Stimulated activated CD4-positive, alpha-beta T cell treated with anti-CD3 and anti-CD28 coated beads, Interleukin-4, amount 100 ng/mL, for 48 hours (primary cell): ENCODE measurements at regions not wholly inside any gene's neighbourhood (a gene's known extent, or its start where the extent isn't known, plus 50 kb on each side); places are given as distances from the start of the nearest gene placed in this dataset.

ENCODE experiments used
- DNase-seq, 2 donors: peaks; one replicate each; pipeline ENCODE4 v3.0.0-alpha.2; 2020; ENCODE audit warnings: low read depth in 2 of 2

DNA sequence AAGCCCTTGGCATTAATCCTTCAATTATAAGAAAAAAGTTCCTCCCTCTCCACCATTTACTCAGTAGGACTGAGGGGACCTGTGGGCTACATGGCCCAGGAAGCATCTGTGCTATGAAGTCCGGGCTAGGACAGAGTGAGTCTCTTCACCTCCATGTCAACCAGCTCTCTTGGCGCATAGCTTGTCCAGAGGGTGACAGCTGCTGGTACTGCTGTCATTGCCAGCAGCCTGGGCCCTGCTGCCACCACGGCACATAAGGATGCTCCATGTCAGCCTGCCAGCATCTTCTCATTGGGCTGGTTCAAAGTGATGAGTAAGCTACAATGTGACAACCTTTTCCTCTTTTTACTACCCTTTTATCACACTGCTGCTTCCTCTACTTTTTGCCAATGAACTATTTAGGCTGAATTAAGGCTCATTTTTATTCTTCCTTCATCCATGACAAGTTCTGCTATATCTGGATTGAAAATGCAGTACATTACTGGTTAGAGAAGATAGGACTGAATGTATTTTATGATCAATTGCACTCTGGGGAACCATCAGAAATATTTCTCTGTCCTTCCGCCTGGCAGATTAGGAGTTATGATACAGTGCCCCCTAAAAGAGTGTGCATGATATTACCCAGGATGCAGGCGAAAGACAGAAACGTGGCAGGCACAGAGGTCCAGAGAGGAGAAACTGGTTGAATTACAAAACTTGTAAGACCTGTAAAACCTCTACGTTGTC is 258.9 kb upstream of the TNP1 start:
- no peak for DNase-seq

DNA sequence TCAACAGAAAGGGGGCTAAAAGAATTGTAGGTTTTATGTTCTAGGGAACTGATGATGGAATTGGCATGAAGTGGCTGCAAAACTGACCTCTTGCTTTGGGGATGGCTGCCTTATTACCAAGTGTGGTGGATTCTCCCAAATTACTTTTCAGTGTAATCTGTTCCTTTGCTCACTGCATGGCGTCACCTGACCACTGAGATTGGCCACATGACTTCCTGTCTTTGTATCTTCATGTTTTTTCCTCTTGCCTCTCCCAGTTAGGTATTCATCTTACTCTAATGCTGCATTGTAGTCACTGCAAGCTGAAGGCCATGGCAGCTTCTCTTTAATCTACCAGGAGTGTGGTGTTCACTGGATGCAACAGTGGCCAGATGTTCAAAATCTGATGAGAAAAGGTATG is 257.7 kb upstream of the TNP1 start:
- DNase-seq = no peak

DNA sequence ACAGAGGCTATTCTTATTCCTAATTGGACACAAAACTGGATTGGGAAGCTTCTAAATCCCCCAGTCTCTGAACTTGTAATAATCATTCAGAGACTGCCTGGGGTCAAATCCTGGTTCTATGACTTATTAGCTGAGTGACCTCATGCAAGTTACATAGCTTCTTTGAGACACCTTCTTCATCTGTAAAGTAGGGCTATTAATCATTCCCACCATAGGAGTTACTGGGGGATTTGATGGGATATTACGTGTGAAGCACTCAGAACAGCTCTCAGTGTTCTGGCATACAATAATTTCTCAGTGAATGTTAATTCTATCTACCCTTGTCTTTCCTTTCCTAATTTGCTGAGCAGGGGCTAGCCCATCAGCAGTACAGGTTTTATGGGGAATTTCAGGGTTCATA is 256.7 kb upstream of the TNP1 start:
- no peak for DNase-seq

DNA sequence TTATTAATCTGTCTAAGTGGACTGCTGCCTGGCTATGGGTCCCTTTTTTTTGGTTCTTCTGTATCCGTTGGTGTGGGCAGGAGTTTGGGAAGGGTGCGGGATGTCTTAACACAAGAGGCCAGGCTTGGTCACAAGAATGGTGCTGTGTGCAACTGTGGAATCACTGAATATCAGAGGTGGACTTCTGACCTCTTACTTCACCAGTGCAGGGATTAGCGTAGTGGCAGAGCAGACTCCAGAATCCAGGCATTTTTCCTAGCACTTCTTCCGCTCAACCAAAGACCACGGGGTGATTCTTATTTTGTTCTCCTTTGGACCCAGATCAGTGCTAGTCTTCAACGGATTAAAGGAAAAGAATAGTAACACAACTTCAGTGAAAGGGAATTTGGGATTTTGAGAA is 254.3 kb upstream of the TNP1 start:
- no peak for DNase-seq

DNA sequence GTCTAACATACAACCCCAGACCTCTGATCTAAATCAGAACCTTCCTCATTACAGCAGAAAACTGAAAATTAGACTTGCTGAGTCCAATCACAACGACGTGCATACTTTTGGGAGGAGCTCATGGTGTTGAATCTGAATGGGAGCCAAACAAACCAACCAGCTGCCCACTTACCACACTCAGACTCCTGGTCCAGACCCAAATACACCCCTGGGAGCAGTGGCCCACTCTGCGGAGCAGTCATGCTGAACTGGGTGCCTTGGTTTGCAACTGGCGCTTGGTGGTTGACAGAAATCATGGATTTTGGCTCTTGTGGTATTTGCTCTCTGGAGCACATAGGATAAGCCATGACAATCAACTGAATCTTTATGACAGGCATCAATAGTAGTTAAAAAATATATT is 253.6 kb upstream of the TNP1 start:
- no peak for DNase-seq

DNA sequence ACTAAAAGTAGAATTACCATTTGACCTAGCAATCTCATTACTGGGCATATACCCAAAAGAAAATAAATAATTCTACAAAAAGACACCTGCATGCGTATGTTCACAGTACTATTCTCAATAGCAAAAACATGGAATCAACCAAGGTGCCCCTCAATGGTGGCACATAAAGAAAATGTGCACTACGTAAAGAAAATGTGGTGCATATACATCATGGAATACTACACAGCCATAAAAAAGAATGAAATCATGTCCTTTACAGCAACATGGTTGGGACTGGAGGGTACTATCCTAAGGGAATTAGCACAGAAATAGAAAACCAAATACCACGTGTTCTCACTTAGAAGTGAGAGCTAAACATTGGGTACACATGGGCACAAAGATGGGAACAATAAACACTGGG is 250.7 kb upstream of the TNP1 start:
- DNase-seq = no peak

DNA sequence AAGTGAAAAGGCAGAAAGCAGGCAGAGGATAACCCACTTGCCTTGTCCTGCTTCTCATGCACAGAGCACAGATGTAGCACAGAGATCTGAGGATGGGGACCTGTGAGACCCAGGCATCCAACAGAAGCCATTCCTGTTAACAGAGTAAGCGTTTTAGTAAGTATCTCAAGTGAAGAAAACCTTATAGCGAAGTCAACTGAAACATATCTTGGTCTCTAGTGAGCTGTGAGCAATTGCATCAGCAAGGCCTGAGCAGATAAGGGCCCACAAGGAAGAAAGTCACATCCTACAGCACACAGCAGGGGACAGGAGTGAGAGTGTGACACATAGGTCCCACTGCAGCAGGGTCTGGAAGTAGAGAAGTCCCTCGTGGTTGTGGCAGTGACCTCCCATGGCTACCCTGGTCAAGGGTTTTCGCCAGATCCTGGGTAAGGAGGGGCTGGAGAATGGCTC is 248.7 kb upstream of the TNP1 start:
- no peak for DNase-seq

DNA sequence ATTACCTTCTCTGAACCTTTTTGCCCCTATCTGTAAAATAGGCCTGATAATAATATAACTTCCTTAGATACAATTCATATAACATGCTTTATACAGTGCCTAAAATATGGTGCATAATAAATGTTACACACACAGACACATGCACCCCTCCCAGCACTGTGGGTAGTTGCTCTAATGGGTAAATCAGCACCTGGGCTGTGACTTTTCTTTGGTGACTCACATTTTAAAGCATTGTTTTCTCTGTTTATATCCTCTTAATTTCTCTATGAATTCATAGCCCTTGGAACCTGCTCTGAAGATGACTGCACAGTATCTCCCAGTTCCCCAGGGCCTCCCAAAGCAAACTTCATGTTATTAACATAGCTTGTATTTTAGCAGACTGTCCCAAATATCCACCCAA is 248.2 kb upstream of the TNP1 start:
- DNase-seq = no peak

DNA sequence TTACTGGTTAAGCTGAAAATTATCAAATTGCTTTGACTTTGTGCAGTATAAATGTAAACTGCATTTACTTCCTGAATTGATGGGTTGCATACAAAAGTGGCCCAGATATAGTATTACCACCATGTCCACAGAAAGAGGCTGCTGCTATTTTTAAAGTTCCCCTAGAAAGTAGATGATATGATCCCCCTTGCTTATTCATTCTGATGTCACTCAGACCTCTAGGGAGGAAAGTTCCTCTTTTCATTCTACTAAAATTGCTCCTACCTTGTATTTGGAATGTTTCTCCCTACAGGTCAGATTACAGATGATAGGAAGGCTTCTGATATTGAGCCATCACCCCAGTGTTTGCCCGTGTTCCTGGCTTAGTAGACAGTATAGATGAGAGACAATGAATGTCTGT is 247.6 kb upstream of the TNP1 start:
- no peak for DNase-seq

DNA sequence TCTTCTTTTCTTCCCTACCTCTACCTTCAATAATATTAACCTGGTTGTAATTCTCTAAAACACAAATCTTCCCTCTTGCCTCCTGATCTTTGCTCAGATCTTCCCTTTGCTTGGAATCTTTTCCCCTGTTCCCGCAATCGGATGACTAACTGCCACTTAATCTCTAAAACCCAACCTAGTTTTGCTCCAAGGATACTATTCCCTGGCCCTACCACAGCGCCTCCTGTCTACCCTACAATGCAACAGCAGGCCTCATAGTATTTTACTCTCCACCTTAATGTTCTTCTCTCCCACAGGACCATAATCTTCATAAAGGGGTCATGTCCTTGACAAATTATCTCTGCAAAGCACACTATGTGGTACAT is 246.8 kb upstream of the TNP1 start:
- DNase-seq = no peak

DNA sequence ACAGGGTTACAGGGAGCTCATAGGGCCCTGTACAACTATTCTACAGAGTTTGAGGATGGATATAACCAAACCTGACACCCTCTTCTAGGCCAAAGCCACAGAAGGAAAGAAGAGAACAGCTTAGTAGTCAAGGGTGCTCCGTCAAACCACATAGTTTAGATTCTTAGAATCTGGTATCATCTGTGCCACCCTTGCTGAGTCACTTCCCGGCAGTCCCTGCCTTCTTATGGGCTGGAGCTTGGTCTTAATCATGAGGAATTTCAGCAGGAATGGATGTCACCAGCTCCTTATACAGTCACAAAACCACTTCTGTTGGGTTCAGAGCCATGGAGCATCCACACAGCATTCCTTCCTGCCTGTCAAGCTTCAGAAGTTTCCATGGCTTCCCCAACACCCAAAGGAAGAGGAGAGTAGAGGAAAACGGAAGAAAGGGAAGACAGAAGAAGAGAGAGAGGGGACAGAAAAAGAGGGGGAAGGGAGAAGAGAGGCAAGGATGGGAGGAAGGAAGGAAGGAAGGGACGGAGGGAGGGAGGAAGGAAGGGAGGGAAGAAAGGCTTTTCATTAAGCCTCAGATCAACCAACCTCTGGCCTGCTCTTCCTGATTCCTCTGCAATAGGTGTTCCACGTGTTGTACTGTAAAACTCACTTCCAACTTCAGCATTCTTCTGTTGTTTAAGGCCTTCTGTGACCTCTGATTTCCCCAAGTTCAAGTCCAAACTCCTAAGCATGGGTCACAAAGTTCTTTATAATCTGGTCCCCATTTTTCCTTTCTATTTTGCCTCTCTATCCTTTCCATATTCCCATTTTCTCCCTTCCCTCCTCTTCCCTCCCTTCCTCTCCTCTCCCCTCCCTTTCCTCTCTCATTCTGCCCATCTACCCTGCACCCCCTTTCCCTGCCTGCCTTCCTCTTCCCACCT is 246.1 kb upstream of the TNP1 start:
- no peak for DNase-seq

DNA sequence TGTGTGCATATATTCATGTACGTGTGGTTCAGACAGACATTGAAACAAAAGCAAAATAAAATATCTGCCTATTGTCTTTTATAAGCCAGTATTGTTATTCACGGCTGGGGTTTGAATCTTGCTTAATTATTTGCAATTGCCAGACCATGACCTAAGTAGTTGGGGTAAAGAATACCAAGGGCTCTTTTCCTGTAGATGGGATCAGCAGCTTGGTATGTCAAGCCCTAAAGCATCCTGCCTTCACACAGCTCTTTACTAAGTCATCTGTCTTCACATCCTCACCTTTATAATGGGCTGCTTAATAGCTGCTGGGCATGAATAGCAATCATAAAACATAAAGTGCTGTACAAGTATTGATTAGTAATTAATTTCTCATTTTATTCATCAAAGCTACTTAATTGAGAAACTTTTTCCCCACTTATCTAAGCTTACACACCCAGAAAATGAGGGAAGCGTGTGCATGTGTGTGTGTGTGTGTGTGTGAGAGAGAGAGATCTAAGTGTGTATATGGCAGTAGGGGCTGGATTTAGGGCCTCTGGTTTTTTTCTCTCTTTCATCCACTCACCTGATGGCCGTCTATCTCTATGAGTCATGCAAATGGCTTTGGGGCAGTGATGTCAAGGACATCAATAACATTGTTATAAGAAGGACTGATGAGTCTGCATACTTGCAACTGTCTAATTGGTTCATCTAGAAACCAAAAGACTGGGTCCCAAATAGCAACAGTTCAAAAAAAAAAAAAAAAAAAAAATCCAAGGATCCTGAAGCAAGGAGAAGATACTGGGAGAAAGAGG is 244.1 kb upstream of the TNP1 start:
- DNase-seq = no peak

DNA sequence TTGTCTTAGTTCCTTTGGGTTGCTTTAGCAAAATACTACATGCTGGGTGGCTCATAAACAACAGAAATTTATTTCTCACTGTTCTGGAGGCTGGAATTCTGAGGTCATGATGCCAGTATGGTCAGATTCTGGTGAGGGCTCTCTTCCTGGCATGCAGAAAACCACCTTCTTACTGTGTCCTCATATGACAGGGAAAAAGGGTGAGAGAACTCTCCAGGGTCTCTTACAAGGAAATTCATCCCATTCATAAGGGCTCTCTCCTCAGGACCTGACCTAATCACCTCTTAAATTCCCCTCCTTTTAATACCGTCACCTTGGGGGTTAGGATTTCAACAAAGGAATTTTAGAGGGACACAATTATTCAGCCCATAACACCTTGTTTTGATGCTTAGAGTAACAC is 243.1 kb upstream of the TNP1 start:
- no peak for DNase-seq

DNA sequence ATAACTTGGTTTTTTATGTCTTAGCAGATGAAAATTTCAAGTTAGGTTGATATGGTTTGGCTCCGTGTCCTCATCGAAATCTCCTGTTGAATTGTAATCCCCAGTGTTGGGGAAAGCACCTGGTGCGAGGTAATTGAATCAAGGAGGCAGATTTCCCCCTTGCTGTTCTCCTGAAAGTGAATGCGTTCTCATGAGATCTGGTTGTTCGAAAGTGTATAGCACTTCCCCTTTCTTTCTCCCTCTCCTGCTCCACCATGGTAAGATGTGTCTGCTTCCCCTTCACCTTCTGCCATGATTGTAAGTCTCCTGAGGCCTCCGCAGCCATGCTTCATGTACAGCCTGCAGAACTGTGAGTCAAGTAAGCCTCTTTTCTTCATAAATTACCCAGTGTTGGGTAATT is 242.1 kb upstream of the TNP1 start:
- DNase-seq = no peak

DNA sequence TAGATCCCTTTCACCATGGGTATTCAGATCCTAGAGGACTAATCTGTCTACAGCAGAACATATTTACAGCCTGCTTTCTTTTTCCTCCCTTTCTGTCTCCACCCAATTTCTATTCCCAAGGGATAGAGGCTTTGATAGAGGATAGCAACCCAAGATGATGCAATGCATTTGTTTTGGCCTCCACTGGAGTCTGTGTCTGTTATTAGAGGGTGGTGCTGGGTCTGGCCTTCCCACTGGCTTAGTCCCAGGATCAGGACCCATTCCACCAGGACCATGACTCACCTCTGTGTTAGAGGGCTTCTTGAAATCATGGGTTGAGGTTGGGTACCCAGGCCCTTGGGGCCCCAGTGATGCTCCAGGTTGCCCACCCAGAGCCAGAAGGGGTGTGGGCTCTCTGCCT is 239.7 kb upstream of the TNP1 start:
- no peak for DNase-seq

DNA sequence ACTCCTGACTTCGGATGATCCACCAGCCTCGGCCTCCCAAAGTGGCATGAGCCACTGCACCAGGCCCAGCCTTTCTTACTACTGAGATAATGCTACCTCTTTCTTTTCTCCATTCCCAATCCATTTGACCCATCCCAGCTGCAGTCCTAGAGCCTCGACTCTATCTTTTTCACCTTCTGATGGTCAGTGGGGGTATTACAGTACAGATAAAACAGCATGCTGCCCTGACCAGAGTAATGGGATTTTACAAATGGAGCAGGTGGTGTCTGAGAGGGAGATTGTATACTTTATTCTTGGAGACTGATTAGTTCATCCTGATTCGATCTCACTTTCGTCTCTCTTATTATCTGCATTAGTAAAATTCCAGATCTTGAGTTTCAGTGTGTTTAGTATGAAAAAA is 238.6 kb upstream of the TNP1 start:
- no peak for DNase-seq

DNA sequence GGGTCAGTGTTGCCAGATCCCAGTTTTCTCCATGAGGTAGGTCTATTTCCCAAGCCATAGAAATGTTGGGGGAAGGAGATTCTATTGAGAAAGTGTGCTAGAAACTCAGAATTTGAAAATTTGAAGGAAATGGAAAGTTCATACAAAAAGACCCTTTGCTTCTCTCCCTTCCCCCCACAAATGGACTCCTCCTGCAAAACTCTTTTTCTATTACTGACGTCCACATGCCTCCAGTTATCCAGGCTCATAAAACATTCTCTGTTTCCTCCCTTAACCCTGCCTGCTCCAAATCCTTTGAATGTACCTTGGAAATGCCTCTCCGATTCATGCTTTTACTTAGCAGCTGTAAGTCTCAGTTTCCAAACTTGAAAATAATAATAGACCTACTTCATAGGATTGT is 237.5 kb upstream of the TNP1 start:
- no peak for DNase-seq

DNA sequence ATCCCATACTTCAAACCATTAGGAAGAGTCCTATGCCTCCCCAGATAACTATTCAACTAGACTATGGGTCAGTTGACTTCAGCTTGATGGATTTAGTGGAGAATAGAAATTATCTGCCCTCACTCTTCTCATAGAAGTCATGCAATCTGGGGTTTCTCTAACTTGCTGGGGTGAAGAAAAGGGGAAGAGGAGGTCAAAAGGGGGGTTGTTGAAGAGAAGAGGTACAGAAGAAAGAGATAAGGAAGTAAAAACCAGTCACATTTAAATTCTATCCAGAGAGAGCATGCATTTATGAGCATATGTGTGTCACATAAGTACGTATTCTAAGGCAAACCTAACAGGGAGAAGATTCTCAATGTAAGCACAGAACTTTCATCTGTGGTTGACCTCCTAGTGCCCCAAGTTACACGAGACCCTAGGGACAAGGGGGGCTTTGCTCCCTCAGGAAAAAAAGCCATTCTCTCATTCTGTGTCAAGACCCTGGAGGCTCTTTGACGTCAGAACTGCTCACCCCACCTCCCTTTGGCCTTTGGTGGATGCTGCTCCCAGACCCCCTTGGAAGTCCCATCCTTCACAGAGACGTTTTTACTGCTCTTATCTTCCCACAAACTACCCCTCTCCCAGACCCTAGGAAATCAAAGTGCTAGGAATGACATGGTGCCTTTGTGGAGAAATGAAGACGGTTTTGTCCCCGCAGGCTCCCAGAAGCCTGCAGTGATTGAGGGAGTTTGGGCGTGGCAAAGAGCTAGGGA is 236.8 kb upstream of the TNP1 start:
- no peak for DNase-seq

DNA sequence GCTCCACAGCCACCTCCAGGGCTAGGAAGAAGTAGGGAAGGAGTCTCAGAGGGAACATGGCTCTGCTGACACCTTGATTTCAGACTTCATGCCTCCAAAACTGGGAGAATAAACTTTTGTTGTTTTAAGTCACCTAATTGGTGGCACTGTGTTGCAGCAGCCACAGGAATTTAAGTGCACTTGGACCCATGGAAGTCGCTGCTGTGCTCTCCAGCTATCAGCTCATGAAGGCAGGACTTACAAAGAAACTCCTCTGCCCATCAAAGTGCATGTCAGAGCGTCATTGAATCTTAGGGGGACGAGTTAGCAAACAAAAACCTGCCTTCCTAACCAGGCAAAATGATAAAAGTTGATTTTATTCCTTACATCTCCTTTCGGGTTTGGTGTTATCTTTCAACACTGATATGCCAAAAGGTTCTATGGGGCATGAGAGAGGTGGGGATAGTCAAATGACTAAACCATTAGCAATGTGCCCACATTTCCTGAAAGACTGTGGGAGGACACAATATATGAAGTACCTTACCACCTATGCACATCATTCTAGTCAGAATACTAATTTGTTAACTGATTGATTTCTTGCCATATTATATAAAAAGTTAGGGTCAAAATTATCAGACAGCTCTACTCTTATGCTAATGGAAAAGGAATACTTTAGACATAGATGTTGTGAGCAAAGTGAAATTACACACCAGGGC is 235.8 kb upstream of the TNP1 start:
- DNase-seq = no peak

DNA sequence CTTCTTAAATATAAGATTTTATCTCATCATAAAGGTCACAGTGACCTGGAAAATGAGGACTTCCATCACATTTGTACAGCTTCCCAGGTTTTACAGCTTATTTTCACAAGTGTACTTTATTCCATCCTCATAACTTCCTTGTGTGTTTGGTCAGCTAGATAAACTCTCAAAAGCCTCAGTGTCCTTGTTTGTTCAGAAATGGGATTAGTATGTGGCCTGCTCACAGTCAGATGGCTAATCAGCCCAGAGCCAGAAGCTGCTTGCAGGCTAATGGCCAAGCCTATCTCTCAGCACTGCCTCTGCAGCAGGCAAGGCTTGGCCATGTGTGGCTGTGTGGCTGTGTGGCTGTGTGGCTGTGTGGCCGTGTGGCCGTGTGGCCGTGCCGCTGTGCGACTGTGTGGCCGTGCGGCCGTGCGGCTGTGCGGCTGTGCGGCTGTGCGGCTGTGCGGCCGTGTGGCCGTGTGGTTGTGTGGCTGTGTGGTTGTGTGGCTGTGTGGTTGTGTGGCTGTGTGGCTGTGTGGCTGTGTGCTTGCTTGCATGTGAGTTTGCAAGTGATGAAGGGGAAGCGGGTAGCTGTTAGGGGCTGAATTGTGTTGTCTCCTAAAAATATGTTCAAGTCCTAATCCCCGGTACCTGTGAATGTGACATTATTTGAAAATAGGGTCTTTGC is 233.0 kb upstream of the TNP1 start:
- no peak for DNase-seq

DNA sequence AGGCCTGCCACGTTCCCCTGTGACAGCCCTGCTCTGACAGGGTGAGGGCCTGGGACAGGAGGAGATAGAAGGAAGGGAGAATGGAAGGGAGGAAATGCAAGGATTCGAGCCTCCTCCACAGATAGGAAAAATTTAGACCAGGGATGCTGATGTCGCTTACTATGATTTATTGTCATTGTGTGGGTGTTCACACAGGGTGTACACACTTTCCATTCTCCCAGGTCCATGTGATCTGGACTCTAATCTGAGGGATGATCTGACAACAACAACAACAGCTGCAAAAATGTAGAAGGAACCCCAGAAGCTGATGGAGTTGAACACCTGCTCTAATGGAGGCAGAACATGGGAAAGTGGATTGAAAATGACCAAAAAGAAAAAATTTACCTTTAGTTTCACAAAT is 231.7 kb upstream of the TNP1 start:
- no peak for DNase-seq
